C4-2B (cell line): ENCODE measurements at regions not wholly inside any gene's neighbourhood (a gene's known extent, or its start where the extent isn't known, plus 50 kb on each side); places are given as distances from the start of the nearest gene placed in this dataset.

Experiments used
- ZFX ChIP-seq: fragments of 450-650 bp; IDR thresholded peaks from 2 replicates; pipeline ENCODE4 v1.6.1; 2017
- TF ChIP-seq, protein P1 (sequence below): fragments of 450-650 bp; conservative IDR thresholded peaks from 2 replicates; pipeline ENCODE4 v1.5.1; 2017; ENCODE audit warnings: mild to moderate bottlenecking

DNA sequence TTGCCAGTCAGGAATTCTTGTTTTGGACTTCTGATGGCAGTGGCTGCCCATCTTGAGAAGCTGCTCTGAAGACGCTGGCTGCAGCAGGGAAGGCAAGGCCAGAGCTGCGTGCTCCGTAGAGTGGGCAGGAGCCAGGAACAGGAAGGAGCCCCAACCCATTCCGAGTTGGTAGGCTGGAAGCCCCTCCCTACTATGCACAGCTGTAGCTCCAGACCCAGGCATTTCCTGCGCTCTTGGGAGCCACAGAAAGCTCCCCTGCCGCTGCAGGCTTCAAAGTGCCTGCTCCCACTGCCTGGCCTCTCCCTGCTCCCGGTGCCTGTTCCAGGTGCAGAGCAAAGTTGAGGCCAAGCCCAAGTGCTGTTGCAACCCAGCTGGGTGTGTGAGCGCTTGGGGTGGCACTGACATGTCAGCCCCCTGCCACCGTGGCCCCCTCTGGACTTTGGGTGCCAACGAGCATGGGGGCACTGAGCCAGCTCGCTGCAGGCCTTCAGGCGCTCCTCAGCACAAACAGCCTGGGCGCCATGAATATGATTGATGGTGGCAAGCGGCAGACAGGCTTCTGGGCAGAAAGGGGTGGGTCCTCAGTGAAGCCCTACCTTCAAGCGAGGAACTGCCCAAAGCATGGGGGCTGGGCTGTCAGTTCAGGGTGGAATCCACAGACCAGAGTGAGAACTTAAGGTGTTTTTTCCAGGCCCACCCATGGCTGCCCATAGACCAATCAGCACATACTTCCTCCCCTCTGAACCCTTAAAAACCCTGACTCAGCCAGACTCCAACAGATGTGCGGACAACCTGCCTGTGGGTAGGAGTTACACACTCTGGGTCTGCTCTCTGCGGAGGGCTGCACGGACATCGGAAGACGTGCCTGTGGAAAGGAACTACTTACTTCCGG, 677.2 kb upstream of the INTU start:
- TF ChIP-seq, protein P1, sequence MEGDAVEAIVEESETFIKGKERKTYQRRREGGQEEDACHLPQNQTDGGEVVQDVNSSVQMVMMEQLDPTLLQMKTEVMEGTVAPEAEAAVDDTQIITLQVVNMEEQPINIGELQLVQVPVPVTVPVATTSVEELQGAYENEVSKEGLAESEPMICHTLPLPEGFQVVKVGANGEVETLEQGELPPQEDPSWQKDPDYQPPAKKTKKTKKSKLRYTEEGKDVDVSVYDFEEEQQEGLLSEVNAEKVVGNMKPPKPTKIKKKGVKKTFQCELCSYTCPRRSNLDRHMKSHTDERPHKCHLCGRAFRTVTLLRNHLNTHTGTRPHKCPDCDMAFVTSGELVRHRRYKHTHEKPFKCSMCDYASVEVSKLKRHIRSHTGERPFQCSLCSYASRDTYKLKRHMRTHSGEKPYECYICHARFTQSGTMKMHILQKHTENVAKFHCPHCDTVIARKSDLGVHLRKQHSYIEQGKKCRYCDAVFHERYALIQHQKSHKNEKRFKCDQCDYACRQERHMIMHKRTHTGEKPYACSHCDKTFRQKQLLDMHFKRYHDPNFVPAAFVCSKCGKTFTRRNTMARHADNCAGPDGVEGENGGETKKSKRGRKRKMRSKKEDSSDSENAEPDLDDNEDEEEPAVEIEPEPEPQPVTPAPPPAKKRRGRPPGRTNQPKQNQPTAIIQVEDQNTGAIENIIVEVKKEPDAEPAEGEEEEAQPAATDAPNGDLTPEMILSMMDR, result no peak
- TF ChIP-seq ZFX, result no peak
